Suprapubic skin (tissue), 4 donors: ENCODE measurements at regions not wholly inside any gene's neighbourhood (a gene's known extent, or its start where the extent isn't known, plus 50 kb on each side); places are given as distances from the start of the nearest gene placed in this dataset.

ENCODE experiments used
- CTCF ChIP-seq, 2 donors: fragments of 200-600 bp in 1 of 2; fragments of 450-650 bp in 1 of 2; sonication (generic) in 1 of 2; IDR thresholded peaks; one replicate each; pipeline ENCODE4 v1.5.1; 2016 to 2019; ENCODE audit warnings: antibody characterized with exemption in 2 of 2, mild to moderate bottlenecking in 1 of 2, moderate library complexity in 1 of 2
- POLR2A ChIP-seq, 2 donors: fragments of 450-650 bp; IDR thresholded peaks; one replicate each; pipeline ENCODE4 v1.6.1; 2017; ENCODE audit warnings: antibody characterized with exemption in 2 of 2, mild to moderate bottlenecking in 2 of 2, moderate library complexity in 2 of 2
- POLR2AphosphoS5 ChIP-seq, 3 donors: sonication (generic); formaldehyde crosslinking; IDR thresholded peaks; one replicate each; pipeline ENCODE4 v1.6.1; 2017; ENCODE audit warnings: antibody characterized with exemption in 3 of 3

DNA sequence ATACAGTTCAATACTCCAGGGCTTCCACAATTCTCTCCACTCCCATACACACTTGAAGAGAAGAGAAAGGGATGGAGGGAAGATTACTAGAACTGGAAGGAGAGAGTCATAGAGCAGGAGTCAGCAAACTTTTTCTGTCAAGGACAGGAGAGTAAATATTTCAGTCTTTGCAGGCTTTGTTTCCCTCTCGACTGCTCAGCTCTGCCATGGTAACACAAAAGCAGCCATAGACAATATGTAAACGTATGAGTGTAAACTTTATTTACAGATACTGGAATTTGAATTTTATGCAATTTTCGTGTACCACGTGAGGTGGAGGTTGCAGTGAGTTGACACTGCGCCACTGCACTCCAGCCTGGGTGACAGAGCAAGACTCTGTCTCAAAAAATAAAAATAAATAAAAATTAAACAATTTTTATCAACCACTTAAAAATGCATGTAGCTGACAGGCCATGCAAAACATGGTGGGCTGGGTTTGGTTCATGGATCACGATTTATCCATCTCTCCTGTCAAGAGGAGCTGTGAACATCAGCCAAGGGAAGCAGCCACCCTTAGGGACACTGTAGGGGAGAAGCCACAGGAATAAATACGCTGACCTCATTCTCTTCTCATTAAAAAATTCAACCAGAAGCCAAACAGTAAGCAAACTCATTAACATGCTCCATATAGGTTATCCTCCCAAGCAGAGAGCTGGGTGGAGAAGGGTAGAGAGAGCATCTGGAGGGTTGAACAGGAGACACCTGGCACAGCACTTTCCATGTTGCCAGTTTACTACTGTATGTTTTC lies 266.4 kb upstream of the FN1 start:
- TF ChIP-seq CTCF (IDR thresholded peaks at IDR 0.05) (no peak), POLR2AphosphoS5 (IDR thresholded peaks at IDR 0.05) (no peak), POLR2A (IDR thresholded peaks at IDR 0.05) (no peak)
